ENCODE measurements at regions not wholly inside any gene's neighbourhood (a gene's known extent, or its start where the extent isn't known, plus 50 kb on each side); places are given as distances from the start of the nearest gene placed in this dataset.

DNA sequence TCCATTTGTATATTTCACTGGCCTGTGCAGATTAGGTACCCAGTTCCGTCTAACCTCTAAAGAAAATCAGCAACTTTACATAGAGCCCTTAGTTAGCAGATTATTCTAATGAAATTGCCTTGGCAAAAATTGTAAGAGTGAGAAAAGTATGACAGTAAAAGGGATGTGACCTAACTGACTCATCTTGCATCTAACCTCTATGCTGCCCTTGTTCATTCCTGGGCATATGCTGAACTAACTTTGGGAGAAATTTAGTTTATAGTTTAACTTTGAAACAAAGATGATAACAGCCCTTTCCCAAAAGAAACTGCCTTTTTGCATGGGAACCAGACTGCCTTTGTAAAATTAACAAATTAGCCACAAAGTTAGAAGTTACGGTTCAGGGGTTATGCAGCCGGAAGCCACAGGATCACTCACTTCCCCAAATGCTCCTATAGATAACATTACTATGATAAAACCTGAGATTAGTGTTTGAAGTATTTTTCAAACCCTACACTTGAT lies 839.8 kb upstream of the ALCAM start:
- Mint-ChIP-seq H3K27me3 (ENCODE audit: insufficient read depth, unreplicated experiment) (no peaks in the 10 kb centered on the region), H3K27ac (ENCODE audit: unreplicated experiment) (no peak overlapping the region), H3K4me3 (ENCODE audit: unreplicated experiment) (no peak overlapping the region), H3K36me3 (ENCODE audit: insufficient read depth, unreplicated experiment) (no peaks in the 10 kb centered on the region), H3K4me1 (ENCODE audit: low read depth, unreplicated experiment) (no peaks in the 10 kb centered on the region), H3K9me3 (ENCODE audit: unreplicated experiment) (no peaks in the 10 kb centered on the region)
- TF ChIP-seq CTCF (IDR thresholded peaks at IDR 0.05; ENCODE audit: insufficient read depth in 1 of 2, low read depth in 1 of 2, low read length in 1 of 2, severe bottlenecking in 1 of 2, unreplicated experiment in 1 of 2) = no peak
- intact Hi-C loops (cut with micrococcal nuclease; ENCODE audit: unreplicated experiment) = no loop called here
- Histone ChIP-seq H3K9me3 (no peaks in the 10 kb centered on the region), H3K4me3 (ENCODE audit: low read depth, low read length) (no peak overlapping the region), H3K4me1 (no peaks in the 10 kb centered on the region), H3K36me3 (ENCODE audit: control insufficient read depth, insufficient read depth, low read length) (no peaks in the 10 kb centered on the region), H3K27me3 (replicated peaks; ENCODE audit: control insufficient read depth, insufficient read depth, low read length) (no peaks in the 10 kb centered on the region)
- ChIA-PET POLR2A (no interaction called here), CTCF (no interaction called here)
- DNase-seq = no peak
- BruUV-seq (replicated peaks) = no TSS peak

DNA sequence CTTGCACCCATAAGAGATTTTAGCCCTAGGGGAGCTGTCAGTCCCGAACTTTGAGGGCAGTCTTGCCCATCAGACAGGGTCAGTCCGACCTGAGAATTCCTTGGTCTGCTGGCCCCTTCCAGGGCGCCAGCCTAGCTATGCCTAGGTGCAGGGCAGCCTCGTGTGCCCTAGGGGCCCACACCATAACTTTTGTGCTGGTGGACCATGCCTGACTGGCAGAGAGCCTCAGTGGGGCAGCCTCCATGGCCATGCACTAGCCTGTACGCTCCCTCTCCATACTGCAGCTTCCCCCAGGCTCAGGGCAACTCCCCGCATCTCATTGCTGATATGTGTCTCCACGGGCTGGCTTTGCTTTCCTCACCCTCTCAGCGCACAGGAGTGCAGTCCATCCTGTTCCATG lies 835.8 kb upstream of the ALCAM start:
- Histone ChIP-seq H3K4me1 (no peaks in the 10 kb centered on the region), H3K4me3 (ENCODE audit: low read depth, low read length) (no peak overlapping the region), H3K36me3 (ENCODE audit: control insufficient read depth, insufficient read depth, low read length) (no peaks in the 10 kb centered on the region), H3K27me3 (replicated peaks; ENCODE audit: control insufficient read depth, insufficient read depth, low read length) (no peaks in the 10 kb centered on the region), H3K9me3 (no peaks in the 10 kb centered on the region)
- Mint-ChIP-seq H3K4me1 (ENCODE audit: low read depth, unreplicated experiment) (no peaks in the 10 kb centered on the region), H3K36me3 (ENCODE audit: insufficient read depth, unreplicated experiment) (no peaks in the 10 kb centered on the region), H3K27me3 (ENCODE audit: insufficient read depth, unreplicated experiment) (no peaks in the 10 kb centered on the region), H3K4me3 (ENCODE audit: unreplicated experiment) (no peak overlapping the region), H3K9me3 (ENCODE audit: unreplicated experiment) (no peaks in the 10 kb centered on the region), H3K27ac (ENCODE audit: unreplicated experiment) (no peak overlapping the region)
- no peak for TF ChIP-seq CTCF (IDR thresholded peaks at IDR 0.05; ENCODE audit: insufficient read depth in 1 of 2, low read depth in 1 of 2, low read length in 1 of 2, severe bottlenecking in 1 of 2, unreplicated experiment in 1 of 2)
- intact Hi-C loops (cut with micrococcal nuclease; ENCODE audit: unreplicated experiment) = no loop called here
- POLR2A ChIA-PET = no interaction called here
- no TSS peak for BruUV-seq (replicated peaks)
- DNase-seq = no peak
- CTCF ChIA-PET = no interaction called here

DNA sequence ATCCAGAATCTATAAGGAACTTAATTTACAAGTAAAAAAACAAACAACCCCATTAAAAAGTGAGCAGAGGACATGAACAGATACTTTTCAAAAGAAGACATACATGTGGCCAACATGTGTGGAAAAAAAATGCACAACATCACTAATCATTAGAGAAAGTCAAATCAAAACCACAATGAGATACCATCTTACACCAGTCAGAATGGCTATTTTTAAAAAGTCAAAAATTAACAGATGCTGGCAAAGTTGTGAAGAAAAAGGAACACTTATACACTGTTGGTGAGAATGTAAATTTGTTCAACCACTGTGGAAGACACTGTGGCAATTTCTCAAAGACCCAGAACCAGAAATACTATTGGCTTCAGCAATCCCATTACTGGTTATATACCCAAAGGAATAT lies 830.0 kb upstream of the ALCAM start:
- intact Hi-C loops (cut with micrococcal nuclease; ENCODE audit: unreplicated experiment) = no loop called here
- no peaks in the 10 kb centered on the region; the same call in 1 of the 2 replicates for H3K9me3 ChIP-seq
- BruUV-seq (replicated peaks) = no TSS peak
- H3K36me3 Mint-ChIP-seq (ENCODE audit: insufficient read depth, unreplicated experiment) = no peaks in the 10 kb centered on the region
- no peak overlapping the region for H3K4me3 ChIP-seq (ENCODE audit: low read depth, low read length)
- no peak for TF ChIP-seq CTCF (IDR thresholded peaks at IDR 0.05; ENCODE audit: insufficient read depth in 1 of 2, low read depth in 1 of 2, low read length in 1 of 2, severe bottlenecking in 1 of 2, unreplicated experiment in 1 of 2)
- H3K4me1 ChIP-seq = no peaks in the 10 kb centered on the region
- H3K27me3 Mint-ChIP-seq (ENCODE audit: insufficient read depth, unreplicated experiment) = no peaks in the 10 kb centered on the region
- no peak overlapping the region for H3K27ac Mint-ChIP-seq (ENCODE audit: unreplicated experiment)
- H3K9me3 Mint-ChIP-seq (ENCODE audit: unreplicated experiment) = no peaks in the 10 kb centered on the region
- no peak overlapping the region for H3K4me3 Mint-ChIP-seq (ENCODE audit: unreplicated experiment)
- ChIA-PET CTCF (no interaction called here), POLR2A (no interaction called here)
- H3K36me3 ChIP-seq (ENCODE audit: control insufficient read depth, insufficient read depth, low read length) = no peaks in the 10 kb centered on the region
- DNase-seq = no peak
- H3K27me3 ChIP-seq (replicated peaks; ENCODE audit: control insufficient read depth, insufficient read depth, low read length) = no peaks in the 10 kb centered on the region
- H3K4me1 Mint-ChIP-seq (ENCODE audit: low read depth, unreplicated experiment) = no peaks in the 10 kb centered on the region

All from Caco-2 (cell line).